ENCODE measurements at regions not wholly inside any gene's neighbourhood (a gene's known extent, or its start where the extent isn't known, plus 50 kb on each side); places are given as distances from the start of the nearest gene placed in this dataset.
"Not testable (repeated sequence)": the region's sequence is repeated elsewhere in the genome, so short reads cannot be mapped to it uniquely, and the experiment has no call there.

DNA sequence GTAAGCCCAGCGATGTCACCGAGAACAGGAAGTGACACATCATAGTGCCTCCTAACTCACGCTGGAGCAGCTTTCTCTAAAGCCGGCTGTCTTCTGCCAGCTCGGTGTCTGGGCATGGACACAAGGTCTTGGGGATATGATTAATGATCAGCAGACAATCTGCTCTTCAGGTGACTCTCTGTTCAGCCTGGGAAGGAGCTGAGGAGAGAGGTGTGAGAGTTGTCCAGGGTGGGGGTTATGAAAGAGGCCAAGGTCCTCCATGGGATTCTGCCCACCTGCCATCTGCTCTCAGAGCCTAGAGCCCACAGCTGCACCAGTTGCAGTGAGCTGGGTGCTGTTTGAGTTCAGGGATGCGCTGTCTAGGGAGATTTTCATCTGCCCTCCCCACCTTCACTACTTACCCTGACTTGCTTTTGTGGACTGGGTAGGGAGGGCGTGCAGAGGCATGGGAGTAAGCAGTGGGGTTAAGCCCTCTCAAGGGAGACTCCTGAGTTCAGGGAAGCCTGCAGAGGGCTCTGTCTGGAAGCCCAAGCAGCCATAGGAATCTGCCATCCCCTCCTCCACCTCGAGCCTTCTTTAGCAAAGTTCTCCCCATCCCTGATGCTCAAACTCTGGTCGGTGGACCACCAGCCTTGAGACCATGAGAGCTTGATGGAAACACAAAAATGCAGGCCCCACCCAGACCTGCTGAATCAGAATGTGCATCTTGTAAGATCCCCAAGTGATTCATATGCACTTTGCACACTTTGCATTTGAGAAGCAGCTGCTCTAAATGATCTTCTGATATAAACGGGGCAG is 539.7 kb downstream of the RFC3 start:
- peak; percentile 53 for DNase-seq (ENCODE audit: low read depth, low spot score)

DNA sequence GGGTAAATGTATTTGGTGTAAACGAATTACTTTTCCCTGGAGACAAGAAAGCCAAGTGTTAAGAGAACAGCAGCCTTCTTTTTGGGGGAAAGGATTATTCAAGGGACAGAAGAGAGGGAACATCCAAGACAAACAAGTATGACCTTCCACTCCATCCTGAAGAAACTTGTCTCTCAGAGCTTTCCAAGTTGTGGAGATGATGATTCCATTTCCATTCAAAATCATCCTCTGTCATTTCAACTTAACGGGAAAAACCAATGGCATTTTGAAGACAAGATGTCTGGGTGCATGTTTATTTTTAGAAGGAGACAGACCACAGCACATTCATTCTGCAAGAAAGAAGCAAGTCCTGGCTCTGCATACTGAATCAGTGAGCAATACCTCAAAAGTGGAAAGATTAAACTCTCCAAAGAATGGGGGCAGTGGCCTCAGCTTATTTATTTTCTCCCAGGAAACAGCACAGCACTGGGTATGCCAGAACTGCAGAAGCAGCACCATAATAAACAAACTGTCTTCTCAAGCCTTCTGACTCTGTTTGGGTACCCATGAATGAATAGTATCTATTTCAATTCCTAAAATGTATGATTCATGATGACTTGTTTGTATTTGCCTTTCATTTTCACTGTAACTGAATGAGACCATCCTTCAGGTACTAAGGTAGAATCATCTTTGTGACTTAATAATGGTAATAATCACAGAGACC is 541.0 kb downstream of the RFC3 start:
- no peak for DNase-seq (ENCODE audit: low read depth, low spot score)

DNA sequence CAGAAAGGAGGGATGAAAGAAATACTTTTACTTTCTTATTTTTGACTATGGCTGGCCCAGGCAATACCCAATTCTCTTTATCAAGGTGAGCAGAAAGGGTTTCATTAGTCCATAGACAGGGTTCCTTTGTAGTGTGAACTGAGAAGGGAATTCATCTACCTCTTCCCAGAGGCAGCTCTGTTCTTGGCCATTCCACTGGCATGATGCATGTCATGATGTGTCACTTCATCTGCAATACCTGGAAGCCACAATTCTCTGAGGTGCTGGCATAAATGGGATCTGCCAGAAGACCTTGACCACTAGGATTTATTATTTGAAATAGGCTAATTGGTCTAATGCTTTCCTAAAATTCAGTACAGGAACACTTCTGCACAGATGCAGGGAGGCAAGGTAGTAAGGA is 542.8 kb downstream of the RFC3 start:
- no peak for DNase-seq (ENCODE audit: low read depth, low spot score)

DNA sequence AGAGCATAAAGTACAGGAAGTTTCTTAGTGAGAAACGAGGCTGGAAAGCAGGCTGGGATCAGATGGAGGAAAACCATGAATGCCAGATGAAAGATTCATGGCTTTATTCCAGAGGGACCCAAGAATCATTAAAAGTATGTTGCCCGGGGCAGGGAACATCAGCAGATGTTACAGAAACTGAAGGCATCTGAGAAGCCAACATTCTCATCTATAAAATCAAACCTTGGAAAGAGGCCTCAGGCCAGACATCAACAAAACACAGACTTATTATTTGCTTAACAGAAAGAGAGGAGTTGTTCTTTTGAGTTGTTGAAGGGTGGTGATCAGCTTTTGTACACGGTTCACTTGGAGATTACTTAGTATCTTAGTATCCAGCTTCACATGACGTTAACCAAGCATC is 543.6 kb downstream of the RFC3 start:
- no peak for DNase-seq (ENCODE audit: low read depth, low spot score)

DNA sequence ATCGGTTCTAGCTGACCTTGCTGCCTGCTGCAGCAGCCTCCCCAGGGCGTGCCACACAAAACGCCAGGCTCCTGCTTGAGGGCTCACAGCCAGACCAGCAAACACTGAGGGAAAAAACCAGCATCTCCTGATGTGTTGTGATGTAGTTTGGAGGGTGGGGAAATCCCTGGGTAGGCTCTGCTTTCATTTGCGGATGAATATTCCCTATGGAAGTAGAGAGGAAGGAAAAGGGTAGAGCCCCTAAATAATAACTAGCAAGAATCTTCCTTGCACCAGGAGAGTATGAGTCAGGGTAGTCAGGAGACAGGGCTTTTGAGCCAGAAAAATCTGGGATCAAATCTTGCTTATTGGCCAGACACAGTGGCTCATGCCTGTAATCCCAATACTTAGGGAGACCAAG is 545.3 kb downstream of the RFC3 start:
- no peak for DNase-seq (ENCODE audit: low read depth, low spot score)

DNA sequence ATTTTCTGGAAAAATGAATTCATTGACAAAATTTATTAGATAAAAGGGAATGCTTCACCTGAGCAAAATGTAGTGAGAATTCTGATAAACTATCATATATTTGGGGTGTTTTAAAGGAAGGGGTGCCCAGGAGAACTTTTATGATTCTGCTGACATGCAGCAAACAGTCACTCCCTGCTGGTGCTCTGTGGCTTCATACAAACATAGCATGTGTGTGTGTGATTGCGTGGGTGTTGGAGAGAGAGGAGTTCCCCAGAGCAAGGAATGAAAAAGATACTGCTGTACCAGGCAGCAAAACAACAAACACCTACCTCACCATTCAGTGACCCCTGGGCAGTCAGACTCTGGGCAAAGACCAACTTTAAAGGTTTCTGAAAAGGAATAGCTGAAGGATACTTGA is 546.7 kb downstream of the RFC3 start:
- DNase-seq (ENCODE audit: low read depth, low spot score), result no peak

DNA sequence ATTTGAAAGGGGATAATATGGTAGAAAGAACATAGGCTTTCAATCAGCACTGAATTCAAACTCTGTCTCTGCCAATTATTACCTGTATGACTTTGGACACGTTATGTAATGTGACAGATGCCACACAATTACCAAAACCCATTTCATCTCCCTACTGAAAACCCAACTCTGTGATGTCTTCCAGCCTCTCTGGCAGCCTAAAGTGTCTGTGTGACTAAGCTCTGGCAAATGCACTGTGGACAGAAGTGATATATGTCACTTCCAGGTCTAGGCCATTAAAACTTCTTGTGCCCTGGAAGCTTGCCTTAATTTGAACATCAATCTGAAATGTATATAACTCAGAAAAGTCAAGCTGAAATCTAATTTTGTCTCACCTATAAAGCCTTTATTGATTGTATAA is 552.0 kb downstream of the RFC3 start:
- no peak for DNase-seq (ENCODE audit: low read depth, low spot score)

DNA sequence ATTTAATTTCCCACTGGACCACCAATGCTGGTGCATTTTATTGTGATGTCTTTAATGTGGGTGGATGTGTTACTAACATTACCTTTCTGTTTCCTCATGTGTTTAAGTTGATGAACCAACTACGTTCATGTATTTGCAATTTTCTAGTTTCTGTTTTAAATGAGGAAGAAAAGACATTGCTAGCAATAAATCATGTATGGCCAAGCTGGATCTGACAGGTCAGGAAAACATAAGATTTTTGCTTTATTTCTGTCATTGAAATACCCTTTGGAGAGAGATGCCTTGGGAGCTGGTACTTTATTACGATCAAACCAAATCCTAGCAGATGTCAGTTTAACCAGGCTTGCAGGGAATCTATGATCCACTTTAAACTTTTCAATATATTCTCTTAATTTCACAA is 553.2 kb downstream of the RFC3 start:
- no peak for DNase-seq (ENCODE audit: low read depth, low spot score)

DNA sequence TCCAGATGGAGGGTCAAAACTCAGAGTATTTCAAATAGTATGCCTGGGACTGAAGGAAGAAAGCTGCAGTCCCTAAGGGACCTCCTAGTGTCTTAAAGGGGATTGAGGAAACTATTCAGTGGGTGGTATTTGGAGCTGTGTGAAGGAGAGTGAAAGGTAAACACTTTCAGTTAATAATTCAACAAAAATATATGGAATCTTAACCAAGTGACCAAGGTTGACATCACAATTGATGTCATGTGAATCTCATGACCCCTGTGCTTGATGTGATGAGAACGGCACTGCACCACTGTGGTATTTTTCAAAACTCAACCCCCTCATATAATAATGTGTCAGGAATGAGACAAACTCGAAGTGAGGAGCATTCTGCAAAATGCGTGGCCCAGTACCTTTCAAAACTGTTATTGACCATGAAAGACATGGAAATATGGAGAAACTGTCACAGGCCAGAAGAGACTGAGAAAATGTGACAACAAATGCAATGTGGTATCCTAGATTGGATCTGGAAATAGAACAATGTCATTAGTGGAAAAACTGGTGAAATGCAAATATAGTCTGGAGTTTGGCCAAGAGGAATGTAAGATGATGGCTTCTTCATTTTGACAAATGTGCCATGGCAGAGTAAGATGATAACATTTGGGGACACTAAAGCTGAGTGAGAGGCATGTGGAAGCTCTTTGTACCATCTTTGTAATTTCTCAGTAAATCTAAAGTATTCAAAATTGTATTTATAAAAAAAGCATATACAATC is 553.9 kb downstream of the RFC3 start:
- no peak for DNase-seq (ENCODE audit: low read depth, low spot score)

DNA sequence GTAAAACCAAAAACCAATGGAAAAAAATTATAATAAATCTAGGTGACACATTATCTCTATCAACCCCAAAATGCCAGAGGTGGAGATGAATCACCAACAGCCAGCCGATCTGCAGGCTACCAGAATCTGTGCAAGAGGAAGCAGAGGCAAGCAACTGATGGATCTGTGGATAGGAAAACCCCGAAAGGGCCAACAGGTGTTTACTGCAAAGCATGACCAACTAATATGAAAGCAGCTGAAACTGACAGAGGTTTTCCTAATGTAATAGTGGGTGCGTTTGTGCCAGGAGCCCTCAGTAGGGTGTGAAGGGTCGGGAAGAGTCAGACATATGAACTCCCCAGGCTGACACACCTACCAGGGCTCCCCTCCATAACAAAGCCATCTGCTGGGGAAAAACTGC is 554.6 kb downstream of the RFC3 start:
- DNase-seq (ENCODE audit: low read depth, low spot score), result no peak

DNA sequence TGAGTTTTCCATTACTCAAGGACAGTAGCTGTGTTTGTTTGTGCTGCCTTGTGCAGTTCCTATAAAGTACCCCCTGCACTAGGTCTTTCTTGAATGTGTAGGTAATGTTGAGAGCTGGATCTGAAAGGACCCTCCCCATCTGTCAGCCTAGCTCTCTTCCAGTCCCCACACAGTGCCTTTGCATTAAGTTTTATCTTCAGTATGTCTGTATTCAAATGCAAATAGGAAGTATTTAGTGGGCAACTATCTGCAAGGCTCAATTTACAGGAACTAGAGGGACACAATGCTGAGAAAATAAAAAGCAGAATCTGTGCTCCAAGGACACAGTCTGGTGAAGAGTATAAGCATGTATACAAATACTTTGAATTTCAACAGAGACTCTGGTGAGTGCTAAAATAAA is 558.5 kb downstream of the RFC3 start:
- DNase-seq (ENCODE audit: low read depth, low spot score), result no peak

DNA sequence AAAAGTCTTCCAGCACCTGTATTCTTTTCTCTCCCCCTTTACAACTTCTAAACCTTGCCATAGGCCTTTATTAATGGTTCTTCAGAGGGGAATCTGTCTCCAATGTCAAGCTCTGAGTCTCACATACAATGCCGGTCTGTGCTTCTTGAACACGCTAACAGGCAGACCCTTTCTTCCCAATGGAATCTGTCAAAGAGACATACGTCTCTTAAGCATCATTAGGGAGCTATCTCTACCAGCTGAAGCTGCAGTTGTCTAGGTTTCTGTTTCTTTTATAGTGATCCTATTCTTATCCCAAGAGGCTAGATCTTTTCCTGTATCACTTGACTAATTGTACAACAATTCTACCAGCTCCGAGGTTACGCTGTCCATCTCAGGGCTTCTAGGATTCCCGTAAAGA is 560.8 kb upstream of the NBEA start:
- DNase-seq (ENCODE audit: low read depth, low spot score), result no peak

DNA sequence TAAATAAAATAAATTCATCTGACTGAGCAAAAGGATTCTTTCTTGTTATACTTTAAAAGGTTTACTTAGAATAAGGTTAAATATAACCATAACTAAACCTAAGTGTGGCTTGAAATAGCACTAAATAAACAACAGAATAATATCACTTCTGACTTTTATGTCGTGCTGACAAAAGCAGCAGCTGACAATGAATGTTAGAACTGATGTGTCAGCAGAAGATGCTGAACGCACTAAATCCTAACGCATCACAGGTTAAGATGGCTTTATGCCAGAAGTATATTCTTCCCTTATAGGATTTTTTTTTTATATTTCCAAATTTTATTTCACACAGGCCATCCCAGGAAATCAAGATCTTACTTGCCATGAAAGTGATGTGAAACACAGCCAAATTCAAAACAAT is 558.3 kb upstream of the NBEA start:
- no peak for DNase-seq (ENCODE audit: low read depth, low spot score)

DNA sequence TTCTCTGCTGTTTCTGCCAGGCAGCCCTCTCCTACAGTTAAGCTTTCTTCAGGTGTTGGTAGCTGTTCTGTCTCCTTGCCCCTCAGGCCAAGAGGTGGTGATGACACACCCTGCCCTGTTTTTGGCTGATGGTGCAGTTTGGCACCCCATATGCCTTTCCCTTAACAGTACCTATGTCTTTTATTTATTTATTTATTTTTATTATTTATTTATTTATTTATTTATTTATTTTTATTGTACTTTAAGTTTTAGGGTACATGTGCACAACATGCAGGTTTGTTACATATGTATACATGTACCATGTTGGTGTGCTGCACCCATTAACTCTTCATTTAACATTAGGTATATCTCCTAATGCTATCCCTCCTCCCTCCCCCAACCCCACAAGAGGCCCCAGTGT is 555.8 kb upstream of the NBEA start:
- not testable (repeated sequence) for DNase-seq (ENCODE audit: low read depth, low spot score)

DNA sequence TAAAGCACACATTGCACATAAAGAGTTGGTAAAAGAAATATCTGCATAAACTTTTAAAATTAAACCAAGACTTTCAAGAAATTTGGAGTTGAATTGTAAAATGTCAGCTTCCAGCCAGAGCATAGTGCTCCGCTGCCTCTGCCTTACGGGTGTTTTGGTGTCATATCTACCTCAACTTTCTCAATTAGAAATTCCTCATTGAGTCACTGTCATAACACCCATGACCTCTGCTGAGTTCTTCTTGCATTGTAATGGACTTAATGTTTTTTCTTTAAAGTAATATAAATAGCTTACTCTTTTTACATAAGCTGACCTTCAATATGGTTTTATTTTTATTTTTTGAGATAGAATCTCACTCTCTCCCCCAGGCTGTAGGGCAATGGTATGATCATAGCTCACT is 551.0 kb upstream of the NBEA start:
- DNase-seq (ENCODE audit: low read depth, low spot score), result no peak

DNA sequence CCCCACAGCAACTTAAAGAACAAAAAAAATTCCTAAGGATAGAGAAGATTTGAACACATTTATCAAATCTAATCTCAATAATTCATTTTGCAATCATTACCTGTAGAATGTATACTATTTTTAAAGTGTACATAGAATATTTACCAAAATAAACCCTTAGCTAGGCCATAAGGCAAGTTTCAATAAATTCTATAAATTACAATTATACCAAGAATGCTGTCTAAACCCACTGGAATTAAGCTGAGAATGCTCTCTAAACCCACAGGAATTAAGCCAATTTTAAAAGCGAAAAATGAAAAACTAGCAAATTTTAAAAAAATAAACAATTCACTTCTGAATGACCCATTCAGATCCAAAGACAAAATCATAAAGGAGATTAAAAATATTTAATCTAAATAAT is 540.4 kb upstream of the NBEA start:
- DNase-seq (ENCODE audit: low read depth, low spot score), result no peak

DNA sequence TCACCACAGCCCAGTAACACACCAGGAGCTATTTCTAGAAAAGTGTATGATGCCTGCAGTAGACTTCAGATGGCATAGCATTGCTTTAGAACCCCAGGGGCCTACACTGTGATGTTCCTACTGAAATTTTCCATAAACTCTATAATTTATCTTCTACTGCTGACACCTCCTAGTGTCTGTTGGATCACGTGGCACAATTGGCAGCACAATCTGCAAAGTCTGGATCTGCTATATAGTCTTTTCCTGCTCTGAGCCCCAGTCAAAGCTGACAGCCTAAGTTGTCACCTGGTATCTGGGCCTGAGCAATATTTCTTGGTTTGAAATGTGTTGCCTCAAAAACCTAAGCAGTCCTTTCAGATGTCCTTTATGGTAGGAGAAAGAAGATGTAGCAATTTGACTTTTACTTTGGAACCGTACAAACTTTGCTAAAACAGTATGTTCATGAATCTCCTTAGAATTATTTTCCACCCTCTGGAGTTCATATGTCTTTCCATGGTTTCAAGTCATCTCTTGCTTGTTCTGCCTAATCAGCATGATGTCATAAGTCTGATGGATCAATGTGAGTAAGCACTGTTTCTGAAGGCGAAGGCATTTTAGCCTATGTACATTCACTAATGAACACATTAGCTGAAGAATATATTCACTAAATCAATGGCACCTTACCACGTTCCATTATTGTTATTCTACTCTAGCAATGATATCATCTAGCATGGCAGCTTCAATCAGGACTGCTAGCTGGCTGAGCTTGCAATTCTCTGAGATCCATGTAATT is 536.5 kb upstream of the NBEA start:
- DNase-seq (ENCODE audit: low read depth, low spot score), result no peak

DNA sequence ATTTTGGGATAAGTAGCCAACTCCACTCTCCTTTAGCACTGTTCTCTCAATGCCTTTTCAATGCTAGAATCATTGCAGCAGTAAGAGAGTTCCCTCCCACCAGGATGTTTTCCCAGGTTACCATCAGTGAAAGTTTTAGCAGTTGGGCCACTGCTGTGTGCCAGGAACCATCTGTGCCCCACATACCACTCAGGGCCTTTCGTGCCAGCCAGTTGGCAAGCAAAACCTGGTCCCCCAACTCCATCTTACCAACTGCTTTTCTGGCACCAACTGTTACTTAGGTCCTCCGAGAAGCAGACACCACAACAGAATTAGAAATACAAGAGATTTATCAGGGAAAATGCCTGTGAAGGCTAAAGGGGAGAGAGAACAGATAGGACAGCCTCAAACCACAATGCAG is 533.4 kb upstream of the NBEA start:
- no peak for DNase-seq (ENCODE audit: low read depth, low spot score)

DNA sequence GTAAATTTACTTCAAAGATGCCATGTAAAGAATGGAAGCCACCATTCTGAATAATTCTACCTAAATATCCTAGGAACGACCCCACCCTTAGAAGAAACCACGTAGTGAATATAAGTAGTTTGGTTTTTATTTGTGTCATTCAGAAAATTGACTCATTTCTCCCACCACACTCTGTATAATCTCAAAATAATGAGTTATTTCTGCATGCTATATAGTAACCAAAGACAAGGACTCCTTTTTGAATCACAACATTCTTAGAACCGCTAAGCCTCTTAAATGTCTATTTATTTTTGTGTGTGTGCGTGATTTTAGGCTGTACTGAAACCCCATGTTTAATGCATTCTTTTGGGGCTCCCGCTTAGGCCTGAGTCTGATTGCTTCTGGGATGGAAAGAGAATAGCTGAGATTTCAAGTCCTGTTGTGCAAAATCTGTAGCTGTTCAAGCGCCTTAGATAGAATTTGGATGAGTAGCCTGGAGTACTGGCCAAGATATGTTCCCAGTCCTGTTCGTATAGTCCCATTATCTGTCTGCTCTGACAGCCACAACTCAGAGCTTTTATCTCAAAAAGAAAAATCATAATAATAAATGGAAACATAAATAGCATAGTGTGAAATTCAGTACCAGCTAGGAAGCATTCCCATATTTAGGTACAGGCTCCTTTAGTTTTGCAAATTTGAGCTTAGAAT is 532.4 kb upstream of the NBEA start:
- no peak for DNase-seq (ENCODE audit: low read depth, low spot score)

DNA sequence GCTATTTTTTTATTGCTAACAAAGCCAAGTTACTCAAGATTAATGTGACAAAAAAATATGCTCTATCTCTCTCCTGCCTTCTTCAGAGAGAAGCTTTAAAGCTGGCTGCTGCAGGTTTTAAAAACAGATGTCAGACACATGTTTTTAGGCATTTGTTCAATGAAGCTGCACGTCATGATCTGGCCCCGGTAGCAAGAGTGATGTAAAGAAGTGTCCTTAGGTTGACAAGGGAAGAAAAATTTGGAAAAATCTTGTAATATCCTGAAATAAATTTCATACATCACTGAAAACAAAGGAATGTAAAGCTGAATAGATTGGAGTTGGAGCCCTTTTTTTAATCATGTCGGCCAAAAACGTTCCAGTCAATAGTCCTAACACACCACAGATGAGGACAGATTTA is 531.4 kb upstream of the NBEA start:
- no peak for DNase-seq (ENCODE audit: low read depth, low spot score)

DNA sequence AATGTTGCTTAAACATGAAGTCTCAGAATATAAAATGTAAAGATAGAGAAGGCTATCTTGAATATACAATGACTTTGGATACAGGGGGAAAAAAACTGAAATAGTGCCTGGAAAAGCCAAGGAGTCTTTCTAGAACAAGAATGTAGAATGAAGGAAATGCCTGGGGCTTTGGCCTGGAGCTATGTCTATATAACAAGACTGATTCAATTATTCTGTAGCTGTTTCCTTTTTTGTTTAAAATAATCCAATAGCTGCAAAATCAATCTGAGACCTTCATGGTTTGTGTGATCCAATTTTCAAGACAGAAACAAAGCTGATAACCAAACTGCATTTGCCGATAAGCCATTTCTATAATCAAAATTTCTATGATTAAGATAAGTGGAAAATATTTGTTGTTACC is 530.9 kb upstream of the NBEA start:
- DNase-seq (ENCODE audit: low read depth, low spot score), result no peak
